ENCODE measurements at regions not wholly inside any gene's neighbourhood (a gene's known extent, or its start where the extent isn't known, plus 50 kb on each side); places are given as distances from the start of the nearest gene placed in this dataset.

DNA sequence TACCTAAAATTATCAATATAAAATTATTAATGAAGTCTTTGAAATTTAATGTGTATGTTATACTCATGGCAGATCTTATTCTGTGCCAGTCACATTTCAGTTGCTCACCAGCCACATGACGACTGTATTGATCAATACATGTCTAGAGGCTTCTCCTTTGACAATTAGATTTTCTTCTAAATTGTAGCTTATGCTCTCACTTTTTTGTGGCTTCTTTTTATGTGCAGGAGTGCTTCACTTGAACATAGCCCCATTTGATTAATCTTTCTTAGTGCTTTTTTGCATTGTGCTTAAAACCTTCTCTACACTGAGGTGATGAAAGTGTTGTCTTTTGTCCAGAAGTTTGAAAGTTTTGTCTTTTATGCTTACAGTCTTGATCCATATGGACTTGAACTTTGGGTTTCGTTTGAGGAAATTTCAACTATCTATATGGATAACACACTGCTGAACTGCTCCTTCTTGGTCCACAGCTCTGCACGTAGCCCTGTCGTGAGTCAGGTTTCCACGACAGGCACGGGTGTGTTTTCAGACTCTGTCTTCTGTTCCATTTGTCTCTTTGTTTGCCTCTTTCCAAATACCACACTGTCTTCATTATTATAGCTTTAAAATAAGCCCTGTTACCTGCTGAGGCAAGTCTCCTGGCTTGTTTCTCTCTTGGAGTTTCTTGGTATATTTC, 393.9 kb upstream of the CFAP20DC start:
- no peak for DNase-seq

DNA sequence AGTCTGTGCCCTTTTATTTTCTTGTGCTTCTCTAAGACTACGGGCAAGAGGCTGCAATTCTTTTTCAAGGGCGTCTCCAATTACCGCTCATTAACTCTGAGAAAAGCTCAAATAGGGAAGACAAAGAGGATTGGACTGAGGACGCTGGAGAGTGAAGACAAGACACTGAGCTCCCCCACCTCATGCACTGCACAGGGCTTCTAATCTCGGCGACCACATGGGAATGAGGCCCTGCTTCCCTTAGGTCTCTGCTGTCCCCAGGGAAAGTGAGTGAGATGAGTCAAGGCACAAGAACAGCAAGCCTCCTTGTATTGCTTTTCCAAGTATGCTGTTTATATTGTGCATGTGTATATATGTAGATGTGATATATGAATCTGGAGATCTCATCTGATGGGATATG, 392.2 kb upstream of the CFAP20DC start:
- no peak for DNase-seq

DNA sequence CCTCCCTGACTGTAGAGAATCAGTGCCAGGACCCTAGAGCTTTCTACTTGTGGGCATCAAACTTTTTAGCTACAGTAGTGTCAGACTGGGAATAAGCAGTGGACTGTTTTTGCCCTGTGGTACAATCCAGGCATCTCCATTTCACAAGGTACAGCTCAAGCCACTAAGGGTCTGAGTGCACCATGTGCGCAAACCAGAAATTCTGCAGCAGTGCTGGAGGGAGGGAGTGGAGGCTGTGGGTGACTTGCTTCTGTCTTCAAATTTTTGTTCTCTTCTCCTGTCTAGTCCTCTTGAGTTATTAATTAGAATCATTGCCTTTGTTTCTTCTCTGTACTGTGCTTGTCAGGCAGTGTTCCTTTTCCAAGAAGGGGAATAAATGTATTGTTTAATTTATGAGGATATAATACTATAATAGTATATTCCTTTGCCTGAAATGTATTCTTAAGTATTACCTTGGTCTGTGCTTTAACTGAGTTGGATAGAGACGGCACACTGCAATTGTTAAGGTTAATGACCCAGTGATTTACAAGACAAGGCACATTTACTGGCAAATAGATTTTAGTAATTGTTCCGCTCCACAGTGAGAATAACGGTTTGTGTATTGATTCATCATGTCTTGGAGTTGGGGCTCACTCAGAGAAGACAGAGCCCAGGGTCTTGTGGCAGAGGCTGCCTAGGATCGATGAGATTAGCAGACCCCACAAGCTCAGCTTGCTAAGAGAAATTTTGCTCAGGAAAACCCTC, 390.6 kb upstream of the CFAP20DC start:
- DNase-seq: no peak

DNA sequence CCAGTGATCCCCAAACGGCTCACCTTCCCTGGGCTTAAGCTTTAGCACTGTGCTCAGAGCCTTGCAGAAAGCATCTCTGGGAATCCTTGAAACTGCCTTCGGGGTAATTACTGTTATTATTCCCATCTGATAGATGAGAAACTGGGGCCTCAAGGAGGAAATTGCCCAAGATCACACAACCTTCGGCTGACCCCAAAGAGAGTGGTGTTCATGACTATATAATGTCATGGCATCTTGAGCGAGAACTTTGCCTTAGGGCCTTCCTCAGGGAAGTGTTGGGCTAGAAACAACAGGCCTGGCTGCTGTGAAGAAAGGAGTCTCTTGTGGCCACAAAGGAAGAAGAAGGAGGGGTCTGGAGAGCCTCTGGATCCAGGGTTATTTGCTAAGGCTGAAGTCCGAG, 388.7 kb upstream of the CFAP20DC start:
- DNase-seq: no peak

DNA sequence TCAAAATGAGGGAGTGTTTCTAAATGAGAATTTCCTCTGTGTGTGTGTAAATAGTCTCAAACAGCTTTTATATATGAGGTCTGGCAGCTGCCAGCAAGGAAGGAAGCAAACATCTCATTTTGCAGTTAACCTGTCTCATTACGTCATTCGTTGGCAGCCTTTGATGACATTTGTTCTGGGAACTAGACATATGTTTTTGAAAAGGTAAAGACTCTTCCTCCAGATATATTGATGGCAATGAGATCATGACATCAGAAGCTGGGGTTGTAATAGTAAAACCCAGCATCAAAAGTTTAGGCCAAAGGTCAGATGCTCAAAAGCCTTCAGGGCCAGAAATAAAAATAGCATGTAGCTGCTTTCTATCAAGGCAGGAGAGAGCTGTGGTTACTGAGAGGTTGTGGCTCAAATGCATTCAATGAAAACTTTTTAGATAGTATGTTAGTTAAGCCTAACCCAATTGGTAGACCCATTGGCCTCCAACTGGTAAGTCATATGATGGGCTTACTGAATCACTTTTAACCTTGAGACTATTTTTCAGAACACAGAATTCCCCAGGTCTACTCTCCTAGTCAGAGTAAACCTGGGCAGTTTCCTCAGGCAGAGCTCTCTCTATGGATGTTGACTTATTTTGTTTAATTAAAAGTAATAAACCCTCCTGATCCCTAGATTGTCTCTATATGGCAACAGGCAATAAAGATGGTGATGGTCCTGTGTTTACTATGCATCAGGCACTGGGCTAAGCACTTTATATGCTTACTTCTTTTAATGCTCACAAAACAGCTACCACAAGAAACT, 386.5 kb upstream of the CFAP20DC start:
- no peak for DNase-seq

DNA sequence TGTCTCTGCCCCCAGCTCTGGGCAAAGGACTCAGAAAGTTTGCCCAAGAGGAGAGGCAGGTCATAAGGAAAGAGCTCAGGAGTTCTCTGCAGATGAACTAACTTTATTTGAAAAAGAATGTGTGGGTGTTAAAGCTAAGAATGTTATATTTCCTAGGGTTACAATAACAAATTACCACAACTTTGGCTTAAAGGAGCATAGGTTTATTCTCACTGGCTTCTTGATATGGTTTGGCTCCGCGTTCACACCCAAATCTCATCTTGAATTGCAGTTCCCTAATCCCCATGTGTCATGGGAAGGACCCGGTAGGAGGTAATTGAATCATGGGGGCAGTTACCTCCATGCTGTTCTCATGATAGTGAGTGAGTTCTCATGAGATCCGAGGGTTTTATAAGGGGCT, 383.7 kb upstream of the CFAP20DC start:
- DNase-seq: no peak

DNA sequence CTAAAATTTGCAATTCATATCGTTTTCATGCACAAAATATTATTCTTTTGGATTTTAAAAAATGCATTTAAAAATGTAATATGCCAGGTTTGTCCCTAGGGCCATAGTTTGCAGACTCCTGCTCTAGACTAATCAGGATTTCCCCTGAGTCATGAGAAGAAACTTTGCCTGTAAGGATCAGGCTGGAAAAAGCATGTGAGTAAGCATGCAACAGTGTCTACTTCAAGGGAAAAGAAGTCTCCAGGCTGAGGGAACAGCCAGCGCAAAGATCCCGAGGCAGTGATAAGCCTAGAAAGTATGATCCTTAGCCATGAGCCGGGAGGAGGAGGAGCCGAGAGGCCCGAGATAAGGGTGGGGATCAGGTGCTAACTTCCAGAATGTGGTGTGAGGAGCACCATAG, 382.8 kb upstream of the CFAP20DC start:
- DNase-seq: no peak

DNA sequence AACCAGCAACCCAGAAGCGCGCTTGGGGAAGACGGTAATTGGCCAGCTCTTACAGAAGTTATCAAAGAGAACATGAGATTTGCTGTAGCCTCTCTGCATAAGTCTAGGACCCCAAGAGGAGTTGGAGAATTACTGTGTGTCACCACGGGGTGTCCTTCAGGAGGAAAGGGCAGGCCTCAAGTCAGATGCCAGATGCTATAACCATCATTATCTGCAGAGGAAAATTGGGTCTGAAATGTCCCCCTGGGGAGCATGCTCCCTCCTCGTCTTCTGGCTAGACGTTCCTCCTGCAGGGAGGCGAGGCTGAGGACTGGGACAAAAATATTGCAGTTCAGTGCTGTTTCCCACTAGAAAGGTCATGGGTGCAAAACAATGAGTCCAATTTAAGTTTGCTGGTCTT, 380.5 kb upstream of the CFAP20DC start:
- DNase-seq: no peak

DNA sequence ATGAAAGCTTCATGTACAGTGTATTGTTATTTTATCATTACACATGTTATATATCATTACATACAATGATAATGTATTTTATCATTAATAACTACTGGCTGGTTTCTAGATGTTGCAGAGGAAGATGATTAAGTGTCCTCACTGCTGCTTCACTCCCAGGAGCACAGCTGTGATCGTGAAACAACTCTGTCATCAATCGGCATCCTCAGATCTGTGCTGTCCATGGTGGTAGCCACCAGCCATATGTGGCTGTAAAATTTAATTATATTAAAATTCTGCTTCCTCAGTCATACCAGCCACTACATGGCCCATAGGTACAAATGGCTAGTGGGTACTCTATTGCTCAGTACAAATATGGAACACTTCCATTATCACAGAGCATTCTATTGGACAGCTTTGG, 379.4 kb upstream of the CFAP20DC start:
- DNase-seq: no peak

DNA sequence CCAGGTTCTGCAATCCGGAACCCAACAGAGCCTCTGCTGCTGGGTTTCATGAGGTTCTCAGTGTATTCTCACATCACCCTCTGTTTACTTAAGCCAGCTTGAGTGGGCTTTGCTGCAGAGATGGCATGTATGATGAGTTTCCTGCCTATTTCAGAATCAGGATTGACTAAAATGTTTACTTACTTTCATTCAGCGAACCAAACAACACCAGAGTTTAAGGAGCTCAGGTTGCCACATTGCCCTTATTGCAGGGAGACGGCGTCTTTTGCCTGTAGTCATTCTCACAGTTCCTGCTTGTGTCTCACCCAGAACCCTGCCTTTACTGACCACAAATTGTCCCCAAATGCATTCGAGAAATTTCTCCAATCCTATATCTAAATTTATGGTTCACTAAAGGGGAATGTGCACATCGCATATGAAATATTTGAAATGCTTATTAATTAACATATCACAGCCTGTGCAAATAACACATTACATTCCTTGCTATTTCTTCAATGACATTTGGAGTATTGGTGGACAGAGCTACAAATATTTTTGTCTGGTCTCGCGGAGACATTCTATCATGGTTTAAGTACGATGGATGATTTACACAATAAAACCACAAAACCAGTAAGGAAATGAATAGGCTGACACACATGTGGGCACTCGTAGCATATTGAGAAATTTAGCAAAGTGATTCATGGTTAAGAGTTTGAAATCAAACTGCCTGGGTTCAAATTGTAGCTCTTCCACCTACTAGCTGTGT, 377.2 kb upstream of the CFAP20DC start:
- DNase-seq: peak; percentile 60 to 84

DNA sequence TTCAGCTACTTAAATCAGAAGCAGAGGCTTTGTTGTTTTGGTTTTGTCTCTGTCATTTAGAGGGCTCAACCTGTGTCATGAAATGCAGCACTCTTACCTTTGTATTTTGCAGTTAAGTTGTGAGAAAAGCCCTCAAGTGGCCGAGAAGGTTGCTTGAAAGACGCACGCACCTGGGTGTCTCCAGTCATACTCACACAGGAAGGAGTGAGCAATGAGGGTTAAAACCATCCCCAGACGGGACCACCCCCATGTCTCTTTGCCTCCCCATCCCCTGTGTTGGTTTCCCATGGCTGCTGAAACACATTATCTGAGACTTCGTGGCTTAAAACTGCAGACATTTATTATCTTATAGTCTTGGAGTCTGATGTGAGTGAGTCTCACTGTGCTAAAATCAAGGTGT, 376.1 kb upstream of the CFAP20DC start:
- DNase-seq: no peak

DNA sequence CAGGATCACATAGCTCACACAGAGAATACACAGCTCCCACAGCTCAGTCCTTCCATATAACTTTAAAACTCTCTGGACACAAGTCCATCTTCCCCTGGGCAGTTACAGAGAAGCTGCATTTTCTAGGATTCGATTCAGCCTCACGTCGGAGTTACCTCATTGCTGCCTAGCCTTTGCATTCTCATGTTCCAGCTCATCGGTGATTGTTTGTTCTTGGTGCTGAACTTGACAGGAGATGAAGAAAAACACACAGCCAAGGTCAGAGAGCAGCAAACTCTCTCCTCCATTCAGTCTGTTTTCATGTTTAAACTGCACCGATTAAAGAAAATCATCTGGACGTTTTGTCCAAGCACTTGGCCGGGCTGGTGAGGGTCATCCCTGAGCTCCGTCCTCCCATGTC, 375.5 kb upstream of the CFAP20DC start:
- no peak for DNase-seq

DNA sequence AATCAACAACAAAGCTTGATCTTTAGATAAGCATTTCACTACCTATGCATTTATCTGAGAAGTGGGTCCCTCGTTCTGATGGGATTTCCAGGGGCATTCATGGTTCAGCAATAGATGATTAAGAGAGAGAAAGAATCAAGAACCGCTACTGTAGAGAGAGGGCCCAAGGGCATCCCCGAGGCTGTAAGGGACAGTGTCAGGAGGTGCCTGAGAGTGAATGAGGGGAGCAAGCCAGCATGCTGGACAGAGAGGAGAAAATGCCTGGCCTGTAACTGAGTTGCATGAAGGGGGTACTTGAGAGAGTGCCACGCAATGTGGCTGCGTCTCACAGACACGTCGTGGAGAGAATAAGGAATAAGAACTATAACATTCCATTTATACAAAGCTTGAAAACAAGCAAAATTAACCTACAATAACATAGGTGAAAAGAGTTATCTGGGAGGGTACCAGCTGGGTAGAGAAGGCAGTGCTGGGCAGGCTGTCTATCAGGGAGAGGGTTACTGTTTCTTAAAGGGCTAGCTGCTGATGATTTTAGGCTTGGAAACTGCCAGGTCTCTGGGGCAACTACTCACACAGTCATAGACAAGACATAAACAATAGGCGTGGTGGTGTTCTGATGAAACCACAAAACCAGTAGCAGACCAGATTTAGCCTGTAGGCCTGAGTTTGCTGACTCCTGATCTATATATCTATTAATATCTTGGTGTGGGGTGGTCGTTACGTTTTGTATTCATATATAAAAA, 374.6 kb upstream of the CFAP20DC start:
- DNase-seq: peak; percentile 15 to 38

DNA sequence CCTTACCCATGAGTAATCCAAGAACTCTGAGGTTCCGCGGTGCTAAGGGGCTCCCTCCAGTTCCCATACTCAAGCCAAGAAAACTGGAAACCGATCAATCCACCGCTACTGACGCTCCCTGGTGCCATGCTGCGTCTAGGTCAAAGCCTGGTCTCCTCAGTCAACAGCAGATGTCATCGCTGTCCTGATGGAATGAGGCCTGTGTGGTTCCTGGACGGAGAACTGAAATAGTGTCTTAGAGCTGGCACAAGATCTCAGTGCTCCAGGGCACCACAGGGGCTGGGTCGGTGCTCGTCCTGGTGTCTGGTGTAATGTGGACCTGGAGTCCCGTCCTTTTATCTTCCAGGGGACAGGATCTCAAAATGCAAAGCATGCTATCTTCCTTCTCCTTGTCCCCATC, 373.9 kb upstream of the CFAP20DC start:
- DNase-seq: no peak

DNA sequence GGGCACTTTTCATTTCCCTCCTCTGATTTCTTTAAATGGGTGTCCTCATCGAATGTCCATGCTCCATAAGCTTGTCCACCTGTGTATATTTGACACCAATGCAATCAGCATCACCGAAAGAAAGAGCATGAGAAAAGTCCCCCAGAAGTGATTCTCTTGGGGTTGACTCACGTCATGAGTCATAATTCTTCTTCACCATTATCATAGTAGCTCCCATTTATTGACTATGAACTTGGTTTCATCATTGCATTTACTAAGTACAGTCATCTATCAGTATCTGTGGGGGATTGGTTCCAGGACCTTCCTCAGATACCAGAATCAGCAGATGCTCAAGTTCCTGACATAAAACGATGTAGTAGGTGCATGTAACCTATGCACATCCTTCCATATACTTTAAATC, 372.5 kb upstream of the CFAP20DC start:
- no peak for DNase-seq

DNA sequence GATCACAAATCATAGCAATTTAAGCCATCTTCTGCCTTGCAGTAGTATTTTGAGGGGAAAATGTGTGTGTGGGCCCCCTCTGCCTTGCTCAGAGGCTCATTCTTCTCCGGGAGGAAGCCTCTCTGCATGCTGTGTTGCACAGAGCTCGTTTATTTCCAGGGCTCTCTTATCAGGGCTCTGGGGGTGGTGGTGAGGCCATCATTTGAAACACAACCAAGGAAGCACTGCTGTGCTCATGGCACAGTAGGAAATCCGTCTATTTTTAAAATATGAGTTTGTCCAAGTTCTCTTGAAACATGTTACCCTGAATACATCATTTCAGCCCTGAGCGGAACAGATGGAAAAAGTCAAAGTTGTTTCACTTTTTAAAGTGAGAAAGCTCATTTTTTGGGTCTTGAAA, 369.0 kb upstream of the CFAP20DC start:
- no peak for DNase-seq

DNA sequence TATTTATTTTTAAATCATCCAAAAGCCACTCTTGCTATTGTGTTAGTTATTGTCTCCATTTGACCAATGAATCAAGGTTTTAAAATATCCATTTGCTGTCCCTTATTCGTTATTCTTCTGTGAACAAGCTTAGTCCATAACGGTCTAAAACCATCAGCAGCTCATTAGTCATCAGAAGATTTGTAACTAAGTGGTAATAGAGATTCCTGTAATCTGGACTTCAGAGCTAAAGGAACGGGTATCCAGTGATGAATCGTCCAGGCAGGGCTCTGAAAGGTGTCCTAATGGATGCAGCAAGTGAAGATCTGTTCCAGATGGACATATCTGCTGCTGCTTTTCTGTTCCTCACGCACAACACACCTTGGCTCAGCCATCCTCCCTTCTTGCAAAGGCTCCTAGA, 362.7 kb upstream of the CFAP20DC start:
- DNase-seq: no peak

DNA sequence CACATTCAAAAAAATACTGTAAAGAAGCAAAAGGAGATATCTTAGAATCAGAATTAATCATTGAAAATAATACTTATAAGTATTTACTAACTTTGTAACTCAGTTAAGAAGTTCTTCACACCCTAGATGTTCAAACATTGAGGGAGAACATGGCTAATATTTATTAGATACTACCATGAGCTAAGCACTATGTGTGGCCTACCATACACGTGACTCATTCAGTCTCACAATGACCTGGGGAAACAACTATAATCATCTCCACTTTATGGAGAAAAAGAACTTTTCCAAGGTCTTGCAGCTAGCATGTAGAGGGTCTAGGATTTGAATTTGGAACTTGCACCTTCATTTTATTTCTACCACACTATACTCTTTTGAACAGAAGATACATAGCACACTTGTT, 361.9 kb upstream of the CFAP20DC start:
- DNase-seq: no peak

DNA sequence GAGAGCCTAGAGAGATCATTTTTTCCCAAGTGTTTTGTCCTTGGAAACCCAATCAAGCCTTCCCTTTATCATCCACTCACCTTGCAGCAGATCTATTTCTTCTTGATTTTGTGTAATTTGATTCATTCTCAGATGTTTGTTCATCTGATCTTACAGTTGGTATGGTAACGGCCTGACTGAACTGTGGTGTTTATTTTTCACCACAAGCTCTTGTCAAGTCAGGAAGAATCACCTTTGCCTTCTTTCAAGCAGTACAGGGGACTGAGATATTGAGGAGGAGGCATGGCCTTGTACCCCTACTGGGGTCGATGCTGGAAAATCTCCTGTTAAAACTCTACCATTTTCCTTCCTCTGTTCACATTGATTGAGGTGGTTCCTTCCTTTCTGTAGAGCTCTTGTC, 361.4 kb upstream of the CFAP20DC start:
- no peak for DNase-seq

DNA sequence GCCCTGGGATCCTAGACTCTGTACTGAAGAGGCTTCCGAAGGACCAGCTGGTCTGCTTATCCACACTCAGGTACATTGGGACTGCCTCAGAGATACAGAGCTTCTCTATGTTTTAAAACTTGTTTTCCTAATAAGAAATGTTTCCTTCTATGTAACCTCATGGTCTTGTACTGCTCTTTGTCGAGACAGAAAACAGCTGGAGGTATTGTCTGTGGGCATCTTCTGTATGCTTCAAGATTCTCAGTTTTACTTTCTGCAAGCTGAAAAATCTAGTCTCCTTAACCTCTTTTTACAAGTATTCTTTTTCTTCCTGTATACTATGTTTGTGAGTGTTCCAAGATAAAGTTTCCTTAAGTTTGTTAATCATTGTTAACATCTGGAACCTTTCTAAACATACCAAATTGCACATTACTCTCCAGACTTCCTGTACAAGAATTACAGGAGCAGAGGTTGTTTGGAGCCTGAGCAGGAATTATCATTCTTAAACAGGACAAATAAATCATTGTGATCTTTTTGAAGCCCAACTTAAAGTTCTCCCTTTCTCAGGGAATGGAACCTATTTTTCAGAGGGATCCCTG, 358.3 kb upstream of the CFAP20DC start:
- DNase-seq: no peak

DNA sequence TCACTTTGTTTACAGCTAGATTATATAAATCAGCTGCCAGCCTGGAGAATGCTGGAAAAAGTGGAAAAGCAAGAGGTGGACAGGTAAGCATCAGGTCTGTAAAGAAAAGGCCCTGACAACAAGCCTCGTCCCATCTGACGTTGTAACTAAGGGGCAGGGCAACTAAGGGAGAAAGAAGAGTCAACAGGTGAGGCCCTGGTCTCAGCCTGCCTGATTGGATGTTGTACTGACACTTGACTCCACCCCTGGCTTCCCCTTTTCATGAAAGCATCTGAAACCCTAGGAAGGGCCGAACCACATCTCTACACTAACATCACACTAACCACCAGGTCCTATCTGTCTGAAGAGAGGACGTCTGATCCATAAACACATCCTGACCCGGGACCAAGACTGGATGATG, 357.6 kb upstream of the CFAP20DC start:
- DNase-seq: no peak

DNA sequence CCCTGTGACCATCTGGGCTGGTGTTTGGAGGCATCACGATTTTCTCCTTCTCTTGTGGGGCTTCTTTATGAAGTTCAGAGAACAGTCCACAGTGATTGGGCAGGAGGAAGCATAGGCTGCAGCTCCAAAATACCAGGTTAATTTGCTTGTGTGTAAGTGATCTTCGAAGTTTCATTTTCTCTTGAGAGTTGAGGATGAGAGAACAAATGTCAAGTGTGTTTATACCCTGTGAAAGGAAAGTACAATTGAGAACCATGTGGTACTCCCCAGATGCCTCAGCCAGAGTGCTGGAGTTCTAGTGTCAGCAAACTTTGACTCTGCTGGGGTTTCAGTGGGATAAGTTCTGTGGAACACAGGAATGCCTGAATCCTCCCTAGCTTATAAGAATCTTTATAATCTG, 357.1 kb upstream of the CFAP20DC start:
- DNase-seq: no peak

Data from inflammatory macrophage (primary cell).